ENCODE measurements at regions not wholly inside any gene's neighbourhood (a gene's known extent, or its start where the extent isn't known, plus 50 kb on each side); places are given as distances from the start of the nearest gene placed in this dataset.

DNA sequence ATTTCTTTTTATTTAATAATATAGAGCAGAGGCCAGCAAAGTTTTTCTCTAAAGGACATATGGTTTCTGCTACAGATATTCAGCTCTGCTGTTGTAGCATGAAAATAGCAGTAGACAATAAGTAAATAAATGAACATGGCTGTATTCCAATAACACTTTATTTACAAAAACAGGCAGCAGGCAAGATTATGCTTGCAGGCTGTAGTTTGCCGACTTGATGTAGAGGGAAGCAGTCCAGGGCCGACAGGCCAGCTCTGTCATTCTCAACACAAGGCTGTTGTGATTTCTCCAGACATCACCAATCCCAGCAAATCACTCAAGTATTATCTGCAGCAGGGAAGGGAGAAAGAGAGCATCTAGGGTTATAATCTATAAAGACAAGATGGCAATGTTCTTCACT lies 1062.5 kb upstream of the PCDH9 start:
- TF ChIP-seq, protein P1, sequence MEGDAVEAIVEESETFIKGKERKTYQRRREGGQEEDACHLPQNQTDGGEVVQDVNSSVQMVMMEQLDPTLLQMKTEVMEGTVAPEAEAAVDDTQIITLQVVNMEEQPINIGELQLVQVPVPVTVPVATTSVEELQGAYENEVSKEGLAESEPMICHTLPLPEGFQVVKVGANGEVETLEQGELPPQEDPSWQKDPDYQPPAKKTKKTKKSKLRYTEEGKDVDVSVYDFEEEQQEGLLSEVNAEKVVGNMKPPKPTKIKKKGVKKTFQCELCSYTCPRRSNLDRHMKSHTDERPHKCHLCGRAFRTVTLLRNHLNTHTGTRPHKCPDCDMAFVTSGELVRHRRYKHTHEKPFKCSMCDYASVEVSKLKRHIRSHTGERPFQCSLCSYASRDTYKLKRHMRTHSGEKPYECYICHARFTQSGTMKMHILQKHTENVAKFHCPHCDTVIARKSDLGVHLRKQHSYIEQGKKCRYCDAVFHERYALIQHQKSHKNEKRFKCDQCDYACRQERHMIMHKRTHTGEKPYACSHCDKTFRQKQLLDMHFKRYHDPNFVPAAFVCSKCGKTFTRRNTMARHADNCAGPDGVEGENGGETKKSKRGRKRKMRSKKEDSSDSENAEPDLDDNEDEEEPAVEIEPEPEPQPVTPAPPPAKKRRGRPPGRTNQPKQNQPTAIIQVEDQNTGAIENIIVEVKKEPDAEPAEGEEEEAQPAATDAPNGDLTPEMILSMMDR (IDR thresholded peaks at IDR 0.05): no peak
- no peak for TF ChIP-seq POLR2A (IDR thresholded peaks at IDR 0.05)

Data from heart left ventricle (tissue), 13 donors.